NCI-H1105 (cell line): ENCODE measurements at regions not wholly inside any gene's neighbourhood (a gene's known extent, or its start where the extent isn't known, plus 50 kb on each side); places are given as distances from the start of the nearest gene placed in this dataset.
"Not testable (repeated sequence)": the region's sequence is repeated elsewhere in the genome, so short reads cannot be mapped to it uniquely, and the experiment has no call there.

ENCODE experiments used
- DNase-seq: peaks from one replicate; lab custom pipeline; 2025; lab: John Stamatoyannopoulos, UW

GRCh38 chr2:15681089-15681885, 89.6 kb downstream of the DDX1 start:
- no peak for DNase-seq

- no peak for DNase-seq
Measured at GRCh38 chr2:15682354-15682753, 90.7 kb downstream of the DDX1 start.

GRCh38 chr2:15684161-15685039, 92.7 kb downstream of the DDX1 start:
- no peak for DNase-seq

- no peak for DNase-seq
Measured at GRCh38 chr2:15685143-15685542, 93.5 kb downstream of the DDX1 start.

GRCh38 chr2:15686643-15687042, 95.0 kb downstream of the DDX1 start:
- DNase-seq = no peak

- no peak for DNase-seq
Measured at GRCh38 chr2:15687243-15687642, 95.6 kb downstream of the DDX1 start.

- no peak for DNase-seq
Measured at GRCh38 chr2:15687720-15688119, 96.1 kb downstream of the DDX1 start.

GRCh38 chr2:15688924-15689568, 97.4 kb downstream of the DDX1 start:
- no peak for DNase-seq

- no peak for DNase-seq
Measured at GRCh38 chr2:15689654-15690053, 98.0 kb downstream of the DDX1 start.

- no peak for DNase-seq
Measured at GRCh38 chr2:15691586-15692310, 100.1 kb downstream of the DDX1 start.

GRCh38 chr2:15692551-15693377, 101.1 kb downstream of the DDX1 start:
- DNase-seq = no peak

- no peak for DNase-seq
Measured at GRCh38 chr2:15693382-15693781, 101.7 kb downstream of the DDX1 start.

- no peak for DNase-seq
Measured at GRCh38 chr2:15693926-15694588, 102.4 kb downstream of the DDX1 start.

- DNase-seq = no peak
Measured at GRCh38 chr2:15694589-15694986, 102.9 kb downstream of the DDX1 start.

GRCh38 chr2:15695582-15696330, 104.1 kb downstream of the DDX1 start:
- no peak for DNase-seq

GRCh38 chr2:15696606-15697170, 105.0 kb downstream of the DDX1 start:
- DNase-seq = not testable (repeated sequence)

GRCh38 chr2:15700131-15700530, 108.5 kb downstream of the DDX1 start:
- DNase-seq = no peak

GRCh38 chr2:15700599-15701340, 109.1 kb downstream of the DDX1 start:
- no peak for DNase-seq
